Activated CD4-positive, alpha-beta T cell treated with anti-CD3 and anti-CD28 coated beads, Interleukin-10, Interleukin-2, amounts not matched to agents 100 ng/mL and 50 ng/mL, durations not matched to agents 16 hours and 8 hours (primary cell): ENCODE measurements at regions not wholly inside any gene's neighbourhood (a gene's known extent, or its start where the extent isn't known, plus 50 kb on each side); places are given as distances from the start of the nearest gene placed in this dataset.

Source experiments
- DNase-seq: peaks from one replicate; pipeline ENCODE4 v3.0.0-alpha.2; 2020

- no peak for DNase-seq
These were observed 430.1 kb downstream of the ANKRD50 start for GRCh38 chr4:124282301-124282898.

GRCh38 chr4:124288706-124289486, 423.6 kb downstream of the ANKRD50 start:
- DNase-seq: no peak

- no peak for DNase-seq
These were observed 421.9 kb downstream of the ANKRD50 start for GRCh38 chr4:124290678-124291077.

- no peak for DNase-seq
These were observed 417.1 kb downstream of the ANKRD50 start for GRCh38 chr4:124295413-124295812.

- DNase-seq: no peak
These were observed 407.6 kb downstream of the ANKRD50 start for GRCh38 chr4:124304941-124305340.

- no peak for DNase-seq
These were observed 406.2 kb downstream of the ANKRD50 start for GRCh38 chr4:124306352-124306751.

GRCh38 chr4:124307143-124307542, 405.4 kb downstream of the ANKRD50 start:
- no peak for DNase-seq

GRCh38 chr4:124318292-124318691, 394.2 kb downstream of the ANKRD50 start:
- DNase-seq: no peak

GRCh38 chr4:124321364-124321763, 391.2 kb downstream of the ANKRD50 start:
- no peak for DNase-seq

- DNase-seq: peak; percentile 22
These were observed 390.1 kb downstream of the ANKRD50 start for GRCh38 chr4:124322234-124323065.

GRCh38 chr4:124325690-124326089, 386.8 kb downstream of the ANKRD50 start:
- no peak for DNase-seq

- DNase-seq: no peak
These were observed 383.4 kb downstream of the ANKRD50 start for GRCh38 chr4:124329134-124329533.

GRCh38 chr4:124330045-124330444, 382.5 kb downstream of the ANKRD50 start:
- no peak for DNase-seq

- no peak for DNase-seq
These were observed 380.8 kb downstream of the ANKRD50 start for GRCh38 chr4:124331781-124332180.

GRCh38 chr4:124333466-124333865, 379.1 kb downstream of the ANKRD50 start:
- DNase-seq: no peak

- peak; percentile 17 for DNase-seq
These were observed 378.4 kb downstream of the ANKRD50 start for GRCh38 chr4:124334119-124334518.

- no peak for DNase-seq
These were observed 374.7 kb downstream of the ANKRD50 start for GRCh38 chr4:124337874-124338273.

- DNase-seq: no peak
These were observed 368.8 kb downstream of the ANKRD50 start for GRCh38 chr4:124343661-124344171.

- no peak for DNase-seq
These were observed 339.6 kb downstream of the ANKRD50 start for GRCh38 chr4:124372916-124373315.

GRCh38 chr4:124386163-124386562, 326.4 kb downstream of the ANKRD50 start:
- DNase-seq: no peak

- no peak for DNase-seq
These were observed 325.9 kb downstream of the ANKRD50 start for GRCh38 chr4:124386648-124387047.

- DNase-seq: no peak
These were observed 322.9 kb downstream of the ANKRD50 start for GRCh38 chr4:124389591-124389990.

GRCh38 chr4:124390861-124391260, 321.7 kb downstream of the ANKRD50 start:
- no peak for DNase-seq
